GM12878 (cell line): ENCODE measurements at regions not wholly inside any gene's neighbourhood (a gene's known extent, or its start where the extent isn't known, plus 50 kb on each side); places are given as distances from the start of the nearest gene placed in this dataset.

Source experiments
- ATAC-seq: fragments of 200-7000 bp; cut with Tn5 transposase; 3 replicates; pipeline ENCODE4 v1.9.1; 2020; ENCODE audit warnings: mild to moderate bottlenecking, moderate library complexity
- BruUV-seq: library from RNA; stranded (reverse); fragments of 400-500 nt; replicated peaks from 2 replicates; lab custom pipeline; 2021; lab: Mats Ljungman, UMichigan
- CTCF ChIA-PET: fragments of 300-600 bp; sonication (Branson Sonifier 250); formaldehyde crosslinking; extraction: SDS; loops from one replicate; lab custom pipeline; 2021; ENCODE audit warnings: inconsistent platforms; lab: Yijun Ruan, JAX
- POLR2A ChIA-PET: fragments of 350-600 bp; formaldehyde crosslinking; extraction: SDS; loops from one replicate; lab custom pipeline; 2021; ENCODE audit warnings: inconsistent platforms; lab: Charles Lee
- RAD21 ChIA-PET: fragments of 300-600 bp; sonication (Branson Sonifier 250); formaldehyde crosslinking; loops from one replicate; lab custom pipeline; 2023; ENCODE audit warnings: antibody characterized with exemption; ENCODE audit not compliant: unreplicated experiment; lab: Charles Lee
- SMC1A ChIA-PET: fragments of 300-600 bp; sonication (Branson Sonifier 250); formaldehyde crosslinking; loops from one replicate; lab custom pipeline; 2023; ENCODE audit not compliant: unreplicated experiment, uncharacterized antibody; lab: Charles Lee
- DNase-seq: peaks from one replicate; pipeline ENCODE4 v3.0.0-alpha.2; 2011; ENCODE audit warnings: low read depth, low spot score
- FAIRE-seq: peaks from 3 replicates; lab custom pipeline; 2011; peaks lifted over from hg19 to GRCh38; lab: Jason Lieb, UNC
- H2AFZ ChIP-seq: 2 replicates; pipeline ENCODE4 v1.6.0; 2011; ENCODE audit warnings: low read depth, low read length, control low read depth; ENCODE audit not compliant: control insufficient read depth
- H3K27ac ChIP-seq: 2 replicates; pipeline ENCODE4 v1.5.1; 2011; ENCODE audit warnings: control low read depth; ENCODE audit not compliant: control insufficient read depth, insufficient read depth
- H3K27me3 ChIP-seq, 2 experiments: replicated peaks in 1 of 2; 2 replicates each; pipeline versions ENCODE4 v1.6.0 to v1.6.1; 2011; ENCODE audit warnings: low read length in 1 of 2; ENCODE audit not compliant: control insufficient read depth in 2 of 2, insufficient read depth in 2 of 2
- H3K36me3 ChIP-seq, 2 experiments: 2 replicates each; pipeline ENCODE4 v1.5.1; 2011; ENCODE audit warnings: low read length in 1 of 2; ENCODE audit not compliant: control insufficient read depth in 2 of 2, insufficient read depth in 2 of 2
- H3K4me1 ChIP-seq: 2 replicates; pipeline ENCODE4 v1.6.1; 2011; ENCODE audit warnings: mild to moderate bottlenecking, low read length, moderate library complexity, mixed read lengths; ENCODE audit not compliant: control insufficient read depth, insufficient read depth
- H3K4me2 ChIP-seq: 2 replicates; pipeline ENCODE4 v1.6.0; 2011; ENCODE audit warnings: control low read depth; ENCODE audit not compliant: control insufficient read depth, insufficient read depth
- H3K4me3 ChIP-seq: fragments of 200-600 bp; sonication (generic); 2 replicates; pipeline ENCODE4 v1.5.1; 2016
- H3K79me2 ChIP-seq: 2 replicates; pipeline ENCODE4 v1.6.0; 2011; ENCODE audit warnings: low read length; ENCODE audit not compliant: control insufficient read depth, insufficient read depth
- H3K9ac ChIP-seq: 2 replicates; pipeline ENCODE4 v1.8.0; 2011; ENCODE audit warnings: low read length, control low read depth, mixed read lengths; ENCODE audit not compliant: control insufficient read depth, insufficient read depth
- H3K9me3 ChIP-seq: replicated peaks from 3 replicates; pipeline ENCODE4 v1.5.1; 2011; ENCODE audit warnings: mild to moderate bottlenecking, low read length; ENCODE audit not compliant: control insufficient read depth, insufficient read depth
- H4K20me1 ChIP-seq: 2 replicates; pipeline ENCODE4 v1.6.0; 2011; ENCODE audit not compliant: control insufficient read depth, insufficient read depth
- BHLHE40 ChIP-seq, 2 experiments: fragments of 450-650 bp in 1 of 2; IDR thresholded peaks; 2 replicates each; pipeline ENCODE4 v1.6.1; 2011 to 2017; ENCODE audit warnings: low read depth in 2 of 2, borderline replicate concordance in 1 of 2, improper control_type of control experiment in 1 of 2, low read length in 1 of 2, mild to moderate bottlenecking in 1 of 2
- CUX1 ChIP-seq: IDR thresholded peaks from 2 replicates; pipeline ENCODE4 v1.6.1; 2012; ENCODE audit warnings: improper control_type of control experiment, low read depth, low read length; ENCODE audit not compliant: insufficient replicate concordance
- EGR1 ChIP-seq, 2 experiments: IDR thresholded peaks; 1 replicate in 1 of 2; 2 replicates in 1 of 2; pipeline ENCODE4 v1.6.1; 2011 to 2012; ENCODE audit warnings: low read depth in 2 of 2, low read length in 2 of 2, borderline replicate concordance in 1 of 2, mild to moderate bottlenecking in 1 of 2, moderate library complexity in 1 of 2
- EP300 ChIP-seq, 2 experiments: fragments of 150-350 bp in 1 of 2; IDR thresholded peaks; 2 replicates each; pipeline ENCODE4 v1.6.1; 2011 to 2012; ENCODE audit warnings: low read depth in 2 of 2, low read length in 2 of 2, borderline replicate concordance in 1 of 2, improper control_type of control experiment in 1 of 2, inconsistent platforms in 1 of 2; ENCODE audit not compliant: control insufficient read depth in 1 of 2
- GABPA ChIP-seq: IDR thresholded peaks from 2 replicates; pipeline ENCODE4 v1.6.1; 2014; ENCODE audit warnings: antibody characterized with exemption, low read depth, mild to moderate bottlenecking, inconsistent platforms
- IRF5 ChIP-seq: fragments of 450-650 bp; IDR thresholded peaks from 2 replicates; pipeline ENCODE4 v1.6.1; 2017; ENCODE audit warnings: borderline replicate concordance
- JUND ChIP-seq: IDR thresholded peaks from 2 replicates; pipeline ENCODE4 v1.6.1; 2012; ENCODE audit warnings: low read depth, mild to moderate bottlenecking, low read length, improper control_type of control experiment, moderate library complexity
- NR2F1 ChIP-seq: fragments of 450-650 bp; conservative IDR thresholded peaks from 2 replicates; pipeline ENCODE4 v1.6.1; 2017; ENCODE audit warnings: mild to moderate bottlenecking
- SIN3A ChIP-seq: IDR thresholded peaks from 2 replicates; pipeline ENCODE4 v1.6.1; 2012; ENCODE audit warnings: low read depth, low read length, improper control_type of control experiment
- SMAD5 ChIP-seq: IDR thresholded peaks from 2 replicates; pipeline ENCODE4 v1.6.1; 2016; ENCODE audit warnings: antibody characterized with exemption, low read depth
- USF1 ChIP-seq: IDR thresholded peaks from 2 replicates; pipeline ENCODE4 v1.6.1; 2011; ENCODE audit warnings: borderline replicate concordance, low read depth, mild to moderate bottlenecking, moderate library complexity, mixed read lengths, low read length; ENCODE audit not compliant: insufficient read depth; ENCODE audit errors: extremely low read length
- ZNF592 ChIP-seq: fragments of 450-650 bp; IDR thresholded peaks from 2 replicates; pipeline ENCODE4 v1.6.1; 2017; ENCODE audit warnings: mild to moderate bottlenecking, moderate library complexity
- WGBS: methylation state at CpG from one replicate; pipeline ENCODE4 v1.1.6; 2016; ENCODE audit warnings: low lambda C conversion rate; ENCODE audit not compliant: insufficient replicate concordance, insufficient coverage; ENCODE audit errors: missing lambda C conversion rate; 5-methylcytosine and 5-hydroxymethylcytosine counted together
- in situ Hi-C: fragments of 300-500 bp; cut with MboI; formaldehyde crosslinking; loops from 9 replicates; pipeline ENCODE4 v1.14.3; 2018; ENCODE audit warnings: mixed read lengths
- intact Hi-C: fragments of 100-400 bp; cut with micrococcal nuclease; formaldehyde crosslinking; loops from one replicate; pipeline ENCODE4 v1.14.2; 2022; ENCODE audit not compliant: unreplicated experiment

GRCh38 chr1:87213135-87213515, 115.6 kb upstream of the LMO4 start:
- intact Hi-C loops (no loop called here), in situ Hi-C loops (no loop called here)
- H3K36me3 ChIP-seq, result no peaks in the 10 kb centered on the region
- ATAC-seq (no peak), DNase-seq (no peak), FAIRE-seq (no peak)
- H2AFZ ChIP-seq, result no peak overlapping the region
- RAD21 ChIA-PET, result no interaction called here
- no peaks in the 10 kb centered on the region for H3K27me3 ChIP-seq
- SMC1A ChIA-PET, result interaction anchor here (1.3 kb wide), 2 partner anchors 11 to 63 kb away, joined by 3 read pairs; no protein-coding TSS in a partner anchor
- no peaks in the 10 kb centered on the region for H4K20me1 ChIP-seq
- peaks cover 5% of the 10 kb centered on the region; the same call in 1 of the 2 replicates for H3K4me1 ChIP-seq
- 71% methylated on average over 10 of the region's 10 CpGs for WGBS
- H3K27ac ChIP-seq, result no peak overlapping the region
- no peak overlapping the region for H3K4me3 ChIP-seq
- POLR2A ChIA-PET, result no interaction called here
- CTCF ChIA-PET, result no interaction called here
- no peaks in the 10 kb centered on the region for H3K79me2 ChIP-seq
- BruUV-seq, result no TSS peak
- no peak overlapping the region for H3K4me2 ChIP-seq
- H3K9ac ChIP-seq, result no peak overlapping the region
- H3K9me3 ChIP-seq, result peaks cover 4% of the 10 kb centered on the region; the same call in 2 of the 3 replicates
- TF ChIP-seq EGR1 (IDR thresholded peaks at IDR 0.05; ENCODE audit: borderline replicate concordance in 1 of 2, low read depth in 2 of 2, low read length in 2 of 2) (no peak), GABPA (no peak), USF1 (no peak), ZNF592 (no peak), SMAD5 (no peak), SIN3A (no peak), BHLHE40 (IDR thresholded peaks at IDR 0.05; ENCODE audit: borderline replicate concordance in 1 of 2, low read depth in 2 of 2, low read length in 1 of 2) (no peak), CUX1 (no peak), EP300 (IDR thresholded peaks at IDR 0.05; ENCODE audit: borderline replicate concordance in 1 of 2, control insufficient read depth in 1 of 2, low read depth in 2 of 2, low read length in 2 of 2) (no peak), IRF5 (no peak), NR2F1 (no peak), JUND (no peak)
